GM12873 (cell line): ENCODE measurements at regions not wholly inside any gene's neighbourhood (a gene's known extent, or its start where the extent isn't known, plus 50 kb on each side); places are given as distances from the start of the nearest gene placed in this dataset.
A peak's percentile ranks its signal among the peaks of the same experiment; 100 is the strongest.

ENCODE experiments used
- CTCF ChIP-seq: IDR thresholded peaks from 2 replicates; pipeline ENCODE4 v1.5.1; 2012; ENCODE audit warnings: low read depth, mild to moderate bottlenecking, moderate library complexity, low read length, control low read depth; ENCODE audit not compliant: insufficient read depth; ENCODE audit errors: missing control alignments

- no peak for TF ChIP-seq CTCF
Measured at GRCh38 chr22:23391022-23391421, 189.1 kb downstream of the IGLL1 start.

GRCh38 chr22:23389271-23390071, 190.6 kb downstream of the IGLL1 start:
- no peak for TF ChIP-seq CTCF

- no peak for TF ChIP-seq CTCF
Measured at GRCh38 chr22:23388517-23388890, 191.6 kb downstream of the IGLL1 start.

- no peak for TF ChIP-seq CTCF
Measured at GRCh38 chr22:23387827-23388516, 192.1 kb downstream of the IGLL1 start.

- TF ChIP-seq CTCF = no peak
Measured at GRCh38 chr22:23386822-23387580, 193.1 kb downstream of the IGLL1 start.

- peak; percentile 98 for TF ChIP-seq CTCF
Measured at GRCh38 chr22:23385678-23386631, 194.1 kb downstream of the IGLL1 start.
